DND-41 (cell line): ENCODE measurements at regions not wholly inside any gene's neighbourhood (a gene's known extent, or its start where the extent isn't known, plus 50 kb on each side); places are given as distances from the start of the nearest gene placed in this dataset.

Experiments
- ATAC-seq: fragments of 200-7000 bp; cut with Tn5 transposase; 3 replicates; pipeline ENCODE4 v1.9.1; 2021; ENCODE audit warnings: low read depth; ENCODE audit not compliant: insufficient read depth
- DNase-seq: peaks from one replicate; pipeline ENCODE4 v3.0.0-alpha.2; 2020
- H2AFZ ChIP-seq: 2 replicates; pipeline ENCODE4 v1.6.0; 2012; ENCODE audit warnings: low read depth, low read length
- H3K27ac ChIP-seq: 2 replicates; pipeline ENCODE4 v1.5.1; 2012; ENCODE audit warnings: low read length, inconsistent platforms
- H3K27me3 ChIP-seq: fragments of 200-600 bp; sonication (generic); 2 replicates; pipeline ENCODE4 v1.6.0; 2012; ENCODE audit warnings: low read length, mild to moderate bottlenecking, inconsistent platforms; ENCODE audit not compliant: insufficient read depth, poor library complexity
- H3K36me3 ChIP-seq: 2 replicates; pipeline ENCODE4 v1.5.1; 2012; ENCODE audit warnings: low read length, inconsistent platforms; ENCODE audit not compliant: insufficient read depth
- H3K4me1 ChIP-seq: 2 replicates; pipeline ENCODE4 v1.5.1; 2012; ENCODE audit warnings: mild to moderate bottlenecking, low read length; ENCODE audit not compliant: insufficient read depth
- H3K4me2 ChIP-seq: 2 replicates; pipeline ENCODE4 v1.6.0; 2012; ENCODE audit warnings: mild to moderate bottlenecking, moderate library complexity, low read length, inconsistent platforms; ENCODE audit not compliant: insufficient read depth
- H3K4me3 ChIP-seq, 2 experiments: fragments of 200-600 bp in 1 of 2; shearing (Covaris generic) in 1 of 2; 2 replicates each; pipeline ENCODE4 v1.5.1; 2012 to 2016; ENCODE audit warnings: inconsistent platforms in 2 of 2, low read length in 2 of 2, mild to moderate bottlenecking in 2 of 2, low read depth in 1 of 2, moderate library complexity in 1 of 2
- H3K79me2 ChIP-seq: 2 replicates; pipeline ENCODE4 v1.6.0; 2012; ENCODE audit warnings: low read length, inconsistent platforms; ENCODE audit not compliant: insufficient read depth
- H3K9ac ChIP-seq: 2 replicates; pipeline ENCODE4 v1.6.0; 2012; ENCODE audit warnings: low read depth, mild to moderate bottlenecking, inconsistent platforms, low read length, moderate library complexity
- H3K9me3 ChIP-seq: 2 replicates; pipeline ENCODE4 v1.5.1; 2012; ENCODE audit warnings: low read length, moderate library complexity, mild to moderate bottlenecking, inconsistent platforms; ENCODE audit not compliant: insufficient read depth, severe bottlenecking
- H4K20me1 ChIP-seq: 2 replicates; pipeline ENCODE4 v1.6.0; 2012; ENCODE audit warnings: low read length; ENCODE audit not compliant: insufficient read depth
- EZH2 ChIP-seq: IDR thresholded peaks from 3 replicates; pipeline ENCODE4 v1.6.1; 2012; ENCODE audit warnings: borderline replicate concordance, low read depth, mild to moderate bottlenecking, moderate library complexity, low read length, inconsistent platforms; ENCODE audit not compliant: severe bottlenecking
- TF ChIP-seq, protein P1 (sequence below): IDR thresholded peaks from 2 replicates; pipeline ENCODE4 v1.5.1; 2012; ENCODE audit warnings: borderline replicate concordance, low read length, moderate library complexity, mild to moderate bottlenecking; ENCODE audit not compliant: poor library complexity, severe bottlenecking; ENCODE audit errors: extremely low read depth

GRCh38 chr3:147924755-147925154 is 515.6 kb downstream of the ZIC1 start:
- ATAC-seq (no peak), DNase-seq (no peak)
- H3K9me3 ChIP-seq, result no peaks in the 10 kb centered on the region
- H3K4me2 ChIP-seq, result no peak overlapping the region
- H3K4me1 ChIP-seq, result no peaks in the 10 kb centered on the region
- no peaks in the 10 kb centered on the region for H3K79me2 ChIP-seq
- H4K20me1 ChIP-seq, result no peaks in the 10 kb centered on the region
- H3K36me3 ChIP-seq, result no peaks in the 10 kb centered on the region
- no peak overlapping the region for H2AFZ ChIP-seq
- H3K27ac ChIP-seq, result no peak overlapping the region
- H3K4me3 ChIP-seq, result no peak overlapping the region
- no peak for TF ChIP-seq EZH2
- no peak overlapping the region for H3K9ac ChIP-seq
- no peaks in the 10 kb centered on the region for H3K27me3 ChIP-seq

- H3K79me2 ChIP-seq, result no peaks in the 10 kb centered on the region
These were observed 516.1 kb downstream of the ZIC1 start for GRCh38 chr3:147925272-147925671.

DNA sequence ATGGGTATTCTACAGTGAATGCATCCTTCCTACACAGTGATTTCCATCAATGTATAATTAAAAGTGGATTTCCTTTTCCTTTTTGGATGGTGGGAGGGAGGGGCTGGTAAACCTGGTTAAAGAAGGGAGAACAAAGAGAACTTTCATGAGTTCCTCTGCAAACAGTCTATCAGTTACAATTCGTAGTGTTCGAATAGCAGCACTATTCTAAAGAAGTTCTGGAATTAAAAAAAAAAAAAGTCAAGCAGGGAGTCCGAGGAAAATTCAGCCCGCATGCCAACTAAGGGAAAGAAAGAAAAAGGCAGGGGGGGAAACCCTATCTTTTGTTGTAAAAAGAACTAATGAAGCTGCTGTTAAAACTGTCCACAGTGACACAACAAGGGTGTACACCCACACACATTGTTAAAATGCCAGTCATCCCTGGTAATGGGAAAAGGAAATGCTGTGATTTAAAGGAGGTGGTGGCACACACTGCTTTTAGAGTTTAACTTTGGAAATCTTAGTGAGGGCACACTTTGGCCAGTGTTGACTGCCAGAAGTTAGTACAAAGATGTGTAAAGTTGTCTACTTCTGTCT is 521.2 kb downstream of the ZIC1 start:
- no peaks in the 10 kb centered on the region for H3K4me1 ChIP-seq
- ATAC-seq, result no peak
- H3K4me2 ChIP-seq, result no peak overlapping the region
- no peaks in the 10 kb centered on the region for H3K9me3 ChIP-seq
- H3K9ac ChIP-seq, result no peak overlapping the region
- no peaks in the 10 kb centered on the region for H3K79me2 ChIP-seq
- no peak overlapping the region for H3K4me3 ChIP-seq
- H4K20me1 ChIP-seq, result no peaks in the 10 kb centered on the region
- H3K27ac ChIP-seq, result no peak overlapping the region
- no peaks in the 10 kb centered on the region for H3K36me3 ChIP-seq
- no peak for DNase-seq
- TF ChIP-seq, protein P1, sequence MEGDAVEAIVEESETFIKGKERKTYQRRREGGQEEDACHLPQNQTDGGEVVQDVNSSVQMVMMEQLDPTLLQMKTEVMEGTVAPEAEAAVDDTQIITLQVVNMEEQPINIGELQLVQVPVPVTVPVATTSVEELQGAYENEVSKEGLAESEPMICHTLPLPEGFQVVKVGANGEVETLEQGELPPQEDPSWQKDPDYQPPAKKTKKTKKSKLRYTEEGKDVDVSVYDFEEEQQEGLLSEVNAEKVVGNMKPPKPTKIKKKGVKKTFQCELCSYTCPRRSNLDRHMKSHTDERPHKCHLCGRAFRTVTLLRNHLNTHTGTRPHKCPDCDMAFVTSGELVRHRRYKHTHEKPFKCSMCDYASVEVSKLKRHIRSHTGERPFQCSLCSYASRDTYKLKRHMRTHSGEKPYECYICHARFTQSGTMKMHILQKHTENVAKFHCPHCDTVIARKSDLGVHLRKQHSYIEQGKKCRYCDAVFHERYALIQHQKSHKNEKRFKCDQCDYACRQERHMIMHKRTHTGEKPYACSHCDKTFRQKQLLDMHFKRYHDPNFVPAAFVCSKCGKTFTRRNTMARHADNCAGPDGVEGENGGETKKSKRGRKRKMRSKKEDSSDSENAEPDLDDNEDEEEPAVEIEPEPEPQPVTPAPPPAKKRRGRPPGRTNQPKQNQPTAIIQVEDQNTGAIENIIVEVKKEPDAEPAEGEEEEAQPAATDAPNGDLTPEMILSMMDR, result no peak
- no peak overlapping the region for H2AFZ ChIP-seq
- no peaks in the 10 kb centered on the region for H3K27me3 ChIP-seq

More at GRCh38 chr3:147925272-147925671, 516.1 kb downstream of the ZIC1 start:
- Histone ChIP-seq H2AFZ (no peak overlapping the region), H3K4me2 (no peak overlapping the region), H3K9ac (no peak overlapping the region), H4K20me1 (no peaks in the 10 kb centered on the region), H3K36me3 (no peaks in the 10 kb centered on the region), H3K27ac (no peak overlapping the region), H3K4me1 (no peaks in the 10 kb centered on the region), H3K27me3 (no peaks in the 10 kb centered on the region), H3K9me3 (no peaks in the 10 kb centered on the region), H3K4me3 (no peak overlapping the region)
- no peak for TF ChIP-seq EZH2
- TF ChIP-seq, protein P1, result no peak
- no peak for DNase-seq
- no peak for ATAC-seq

DNA sequence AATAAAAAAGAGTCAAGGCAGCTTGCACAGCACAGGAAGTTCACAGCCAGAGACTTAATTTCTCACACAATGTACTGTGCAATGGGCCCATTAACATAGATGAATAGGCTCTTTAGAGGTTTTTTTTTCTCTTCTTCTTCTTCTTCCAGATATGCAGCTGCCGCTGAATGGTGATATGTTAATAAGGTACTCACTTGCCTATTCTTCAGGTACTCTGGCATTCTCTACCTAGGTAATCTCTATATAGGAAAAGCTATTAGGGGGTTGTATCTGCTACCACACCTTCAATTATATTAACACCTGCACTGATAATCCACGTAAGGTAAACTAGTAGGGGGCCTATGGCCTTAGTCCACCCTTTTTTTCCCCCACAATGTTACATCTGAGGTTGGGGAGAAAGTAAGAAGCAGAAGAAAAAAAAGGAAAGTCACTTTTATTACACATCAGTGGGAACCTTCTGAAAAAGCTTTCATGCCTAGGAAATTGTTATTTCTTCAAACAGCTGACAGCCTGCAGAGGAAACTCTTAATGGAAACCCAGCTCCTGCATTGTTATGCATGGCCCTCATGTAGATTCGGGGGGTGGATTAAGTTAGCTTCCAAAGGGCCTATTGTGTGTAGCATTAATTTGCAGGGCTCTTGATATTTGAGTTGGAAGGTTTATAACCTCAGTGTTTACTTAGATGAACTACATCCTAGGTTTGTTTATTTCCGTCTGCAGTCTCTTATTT is 525.5 kb downstream of the ZIC1 start:
- no peaks in the 10 kb centered on the region for H3K4me1 ChIP-seq
- H3K27me3 ChIP-seq, result no peaks in the 10 kb centered on the region

More for the DNA sequence above, 525.5 kb downstream of the ZIC1 start:
- H3K79me2 ChIP-seq, result no peaks in the 10 kb centered on the region
- H4K20me1 ChIP-seq, result no peaks in the 10 kb centered on the region
- H3K4me2 ChIP-seq, result no peak overlapping the region
- H3K36me3 ChIP-seq, result no peaks in the 10 kb centered on the region
- H3K27ac ChIP-seq, result no peak overlapping the region
- H3K9me3 ChIP-seq, result no peaks in the 10 kb centered on the region
- H3K4me3 ChIP-seq, result no peak overlapping the region
- DNase-seq (no peak), ATAC-seq (no peak)
- H2AFZ ChIP-seq, result no peak overlapping the region
- TF ChIP-seq, protein P1, result no peak
- no peak for TF ChIP-seq EZH2
- H3K9ac ChIP-seq, result no peak overlapping the region
